HUES6 (cell line): ENCODE measurements at regions not wholly inside any gene's neighbourhood (a gene's known extent, or its start where the extent isn't known, plus 50 kb on each side); places are given as distances from the start of the nearest gene placed in this dataset.

Experiments used
- H3K27ac ChIP-seq: 2 replicates; pipeline ENCODE4 v1.7.0; 2013; ENCODE audit warnings: low read depth, mild to moderate bottlenecking, low read length, inconsistent platforms
- H3K27me3 ChIP-seq: 2 replicates; pipeline ENCODE4 v1.6.1; 2013; ENCODE audit warnings: low read length; ENCODE audit not compliant: control insufficient read depth, insufficient read depth
- H3K36me3 ChIP-seq: 2 replicates; pipeline ENCODE4 v1.6.1; 2013; ENCODE audit warnings: low read length; ENCODE audit not compliant: control insufficient read depth, insufficient read depth
- H3K4me1 ChIP-seq: 2 replicates; pipeline ENCODE4 v1.6.1; 2013; ENCODE audit warnings: low read length; ENCODE audit not compliant: control insufficient read depth, insufficient read depth
- H3K4me3 ChIP-seq: 2 replicates; pipeline ENCODE4 v1.5.1; 2013; ENCODE audit warnings: low read depth, low read length
- H3K9ac ChIP-seq: one replicate; pipeline ENCODE4 v1.6.1; 2013; ENCODE audit warnings: mild to moderate bottlenecking, low read length
- H3K9me3 ChIP-seq: 2 replicates; pipeline ENCODE4 v1.6.1; 2013; ENCODE audit warnings: low read depth, low read length; ENCODE audit not compliant: control insufficient read depth, insufficient read depth

GRCh38 chr11:104339380-104339831, 175.5 kb upstream of the PDGFD start:
- H3K27me3 ChIP-seq, result no peaks in the 10 kb centered on the region
- H3K4me1 ChIP-seq, result no peaks in the 10 kb centered on the region
- H3K27ac ChIP-seq, result no peak overlapping the region
- H3K9me3 ChIP-seq, result no peaks in the 10 kb centered on the region
- no peak overlapping the region for H3K4me3 ChIP-seq
- no peak overlapping the region for H3K9ac ChIP-seq
- H3K36me3 ChIP-seq, result no peaks in the 10 kb centered on the region

- H3K9me3 ChIP-seq, result no peaks in the 10 kb centered on the region
- H3K27me3 ChIP-seq, result no peaks in the 10 kb centered on the region
- H3K27ac ChIP-seq, result no peak overlapping the region
- H3K36me3 ChIP-seq, result no peaks in the 10 kb centered on the region
- no peaks in the 10 kb centered on the region for H3K4me1 ChIP-seq
- H3K9ac ChIP-seq, result no peak overlapping the region
- H3K4me3 ChIP-seq, result no peak overlapping the region
These were observed 174.2 kb upstream of the PDGFD start for GRCh38 chr11:104338186-104338585.

GRCh38 chr11:104337273-104337672, 173.3 kb upstream of the PDGFD start:
- H3K27me3 ChIP-seq, result no peaks in the 10 kb centered on the region
- no peaks in the 10 kb centered on the region for H3K9me3 ChIP-seq
- H3K27ac ChIP-seq, result no peak overlapping the region
- no peak overlapping the region for H3K9ac ChIP-seq
- no peak overlapping the region for H3K4me3 ChIP-seq
- H3K4me1 ChIP-seq, result no peaks in the 10 kb centered on the region
- H3K36me3 ChIP-seq, result no peaks in the 10 kb centered on the region

- Histone ChIP-seq H3K36me3 (no peaks in the 10 kb centered on the region), H3K9me3 (no peaks in the 10 kb centered on the region)
These were observed 170.0 kb upstream of the PDGFD start for GRCh38 chr11:104333977-104334376.

GRCh38 chr11:104332110-104332509, 168.2 kb upstream of the PDGFD start:
- Histone ChIP-seq H3K4me1 (no peaks in the 10 kb centered on the region), H3K36me3 (no peaks in the 10 kb centered on the region), H3K9me3 (no peaks in the 10 kb centered on the region), H3K27ac (no peak overlapping the region), H3K9ac (no peak overlapping the region), H3K27me3 (no peaks in the 10 kb centered on the region), H3K4me3 (no peak overlapping the region)

More at GRCh38 chr11:104333977-104334376, 170.0 kb upstream of the PDGFD start:
- Histone ChIP-seq H3K27me3 (no peaks in the 10 kb centered on the region), H3K27ac (no peak overlapping the region), H3K4me1 (no peaks in the 10 kb centered on the region), H3K4me3 (no peak overlapping the region), H3K9ac (no peak overlapping the region)

GRCh38 chr11:104329078-104329665, 165.2 kb upstream of the PDGFD start:
- H3K27me3 ChIP-seq, result no peaks in the 10 kb centered on the region
- H3K9me3 ChIP-seq, result no peaks in the 10 kb centered on the region
- H3K9ac ChIP-seq, result no peak overlapping the region
- no peaks in the 10 kb centered on the region for H3K36me3 ChIP-seq
- H3K4me1 ChIP-seq, result no peaks in the 10 kb centered on the region
- H3K27ac ChIP-seq, result no peak overlapping the region
- no peak overlapping the region for H3K4me3 ChIP-seq

- Histone ChIP-seq H3K9me3 (no peaks in the 10 kb centered on the region), H3K4me1 (no peaks in the 10 kb centered on the region), H3K4me3 (no peak overlapping the region), H3K27ac (no peak overlapping the region), H3K27me3 (no peaks in the 10 kb centered on the region), H3K36me3 (no peaks in the 10 kb centered on the region), H3K9ac (no peak overlapping the region)
These were observed 164.6 kb upstream of the PDGFD start for GRCh38 chr11:104328512-104328907.

- Histone ChIP-seq H3K27ac (no peak overlapping the region), H3K9ac (no peak overlapping the region)
These were observed 164.0 kb upstream of the PDGFD start for GRCh38 chr11:104327861-104328511.

GRCh38 chr11:104325093-104325492, 161.1 kb upstream of the PDGFD start:
- H3K27ac ChIP-seq, result no peak overlapping the region
- no peak overlapping the region for H3K4me3 ChIP-seq
- no peaks in the 10 kb centered on the region for H3K36me3 ChIP-seq
- H3K9ac ChIP-seq, result no peak overlapping the region
- no peaks in the 10 kb centered on the region for H3K4me1 ChIP-seq
- H3K9me3 ChIP-seq, result no peaks in the 10 kb centered on the region
- no peaks in the 10 kb centered on the region for H3K27me3 ChIP-seq

More at GRCh38 chr11:104327861-104328511, 164.0 kb upstream of the PDGFD start:
- Histone ChIP-seq H3K27me3 (no peaks in the 10 kb centered on the region), H3K4me3 (no peak overlapping the region), H3K9me3 (no peaks in the 10 kb centered on the region), H3K36me3 (no peaks in the 10 kb centered on the region), H3K4me1 (no peaks in the 10 kb centered on the region)

- H3K9ac ChIP-seq, result no peak overlapping the region
- H3K36me3 ChIP-seq, result no peaks in the 10 kb centered on the region
- no peak overlapping the region for H3K27ac ChIP-seq
- no peaks in the 10 kb centered on the region for H3K27me3 ChIP-seq
- H3K9me3 ChIP-seq, result no peaks in the 10 kb centered on the region
- H3K4me1 ChIP-seq, result no peaks in the 10 kb centered on the region
- no peak overlapping the region for H3K4me3 ChIP-seq
These were observed 160.3 kb upstream of the PDGFD start for GRCh38 chr11:104324276-104324675.

GRCh38 chr11:104323841-104324240, 159.9 kb upstream of the PDGFD start:
- H3K27ac ChIP-seq, result no peak overlapping the region
- no peaks in the 10 kb centered on the region for H3K36me3 ChIP-seq
- H3K27me3 ChIP-seq, result no peaks in the 10 kb centered on the region
- no peak overlapping the region for H3K4me3 ChIP-seq
- no peaks in the 10 kb centered on the region for H3K4me1 ChIP-seq
- no peak overlapping the region for H3K9ac ChIP-seq
- no peaks in the 10 kb centered on the region for H3K9me3 ChIP-seq
